CD14-positive monocyte (primary cell): ENCODE measurements at regions not wholly inside any gene's neighbourhood (a gene's known extent, or its start where the extent isn't known, plus 50 kb on each side); places are given as distances from the start of the nearest gene placed in this dataset.

Experiments used
- DNase-seq, 3 donors: peaks; one replicate each; pipeline ENCODE4 v3.0.0-alpha.2; 2011 to 2022
- H2AFZ ChIP-seq: 2 replicates; pipeline ENCODE4 v1.6.0; 2012; ENCODE audit warnings: mild to moderate bottlenecking, low read depth, low read length, inconsistent platforms; ENCODE audit not compliant: insufficient read depth, poor library complexity, severe bottlenecking
- H3K27ac ChIP-seq, 2 donors: 1 replicate in 1 of 2; 2 replicates in 1 of 2; pipeline ENCODE4 v1.5.1; 2012 to 2013; ENCODE audit warnings: low read length in 2 of 2, control low read depth in 1 of 2, inconsistent platforms in 1 of 2, low read depth in 1 of 2, mild to moderate bottlenecking in 1 of 2
- H3K27me3 ChIP-seq, 2 donors: one replicate each; pipeline versions ENCODE4 v1.6.0 to v1.6.1; 2011 to 2013; ENCODE audit warnings: low read length in 2 of 2; ENCODE audit not compliant: control insufficient read depth in 2 of 2, insufficient read depth in 2 of 2
- H3K36me3 ChIP-seq, 2 donors: replicated peaks in 1 of 2; 1 replicate in 1 of 2; 2 replicates in 1 of 2; pipeline versions ENCODE4 v1.5.1 to v1.6.1; 2012 to 2013; ENCODE audit warnings: low read length in 2 of 2, control low read depth in 1 of 2, inconsistent platforms in 1 of 2, mild to moderate bottlenecking in 1 of 2; ENCODE audit not compliant: insufficient read depth in 2 of 2, control insufficient read depth in 1 of 2
- H3K4me1 ChIP-seq, 2 donors: 1 replicate in 1 of 2; 2 replicates in 1 of 2; pipeline versions ENCODE4 v1.5.1 to v1.6.1; 2012 to 2013; ENCODE audit warnings: low read length in 2 of 2, control low read depth in 1 of 2, inconsistent platforms in 1 of 2, mild to moderate bottlenecking in 1 of 2, moderate library complexity in 1 of 2; ENCODE audit not compliant: insufficient read depth in 2 of 2, control insufficient read depth in 1 of 2
- H3K4me2 ChIP-seq: replicated peaks from 2 replicates; pipeline ENCODE3; 2012; ENCODE audit warnings: low read length, moderate library complexity, mild to moderate bottlenecking; ENCODE audit not compliant: poor library complexity, severe bottlenecking; ENCODE audit errors: extremely low read depth
- H3K4me3 ChIP-seq, 3 experiments: fragments of 200-600 bp in 1 of 3; sonication (generic) in 1 of 3; replicated peaks in 1 of 3; 1 replicate in 2 of 3; 2 replicates in 1 of 3; pipeline ENCODE4 v1.5.1; 2011 to 2013; ENCODE audit warnings: low read length in 3 of 3, mild to moderate bottlenecking in 3 of 3, control low read depth in 2 of 3, low read depth in 2 of 3, inconsistent platforms in 1 of 3, moderate library complexity in 1 of 3
- H3K79me2 ChIP-seq: 2 replicates; pipeline ENCODE4 v1.6.0; 2012; ENCODE audit warnings: mild to moderate bottlenecking, control low read depth, inconsistent platforms, low read length, moderate library complexity; ENCODE audit not compliant: insufficient read depth
- H3K9ac ChIP-seq: 2 replicates; pipeline ENCODE4 v1.6.0; 2017; ENCODE audit warnings: low read length, mild to moderate bottlenecking; ENCODE audit not compliant: insufficient read depth, poor library complexity, severe bottlenecking
- H3K9me3 ChIP-seq, 2 donors: replicated peaks in 1 of 2; 1 replicate in 1 of 2; 2 replicates in 1 of 2; pipeline versions ENCODE4 v1.5.1 to v1.6.1; 2012 to 2013; ENCODE audit warnings: low read length in 2 of 2, control low read depth in 1 of 2; ENCODE audit not compliant: control insufficient read depth in 1 of 2, insufficient read depth in 1 of 2
- H4K20me1 ChIP-seq: 2 replicates; pipeline ENCODE4 v1.6.0; 2012; ENCODE audit warnings: mild to moderate bottlenecking, low read length, control low read depth, moderate library complexity; ENCODE audit not compliant: insufficient read depth
- H3K27ac Mint-ChIP-seq, 7 donors: one replicate each; pipeline ENCODE4 v1.8.0; 2020; ENCODE audit warnings: mild to moderate bottlenecking in 7 of 7, mixed read lengths in 7 of 7, moderate library complexity in 6 of 7, inconsistent platforms in 2 of 7
- H3K27me3 Mint-ChIP-seq, 3 donors: one replicate each; pipeline ENCODE4 v1.8.0; 2021 to 2022; ENCODE audit warnings: low read depth in 3 of 3, mild to moderate bottlenecking in 3 of 3, mixed read lengths in 3 of 3, moderate library complexity in 3 of 3, inconsistent platforms in 1 of 3
- H3K36me3 Mint-ChIP-seq, 2 donors: one replicate each; pipeline ENCODE4 v1.8.0; 2020; ENCODE audit warnings: mixed read lengths in 2 of 2, inconsistent platforms in 1 of 2, mild to moderate bottlenecking in 1 of 2
- H3K4me1 Mint-ChIP-seq: one replicate; pipeline ENCODE4 v1.8.0; 2020; ENCODE audit warnings: mild to moderate bottlenecking, mixed read lengths
- H3K4me3 Mint-ChIP-seq, 2 donors: one replicate each; pipeline ENCODE4 v1.8.0; 2020; ENCODE audit warnings: mild to moderate bottlenecking in 2 of 2, mixed read lengths in 2 of 2, moderate library complexity in 1 of 2
- H3K9me3 Mint-ChIP-seq, 7 donors: one replicate each; pipeline ENCODE4 v1.8.0; 2020 to 2022; ENCODE audit warnings: mixed read lengths in 7 of 7, mild to moderate bottlenecking in 6 of 7, moderate library complexity in 6 of 7, inconsistent platforms in 2 of 7
- CTCF ChIP-seq: fragments of 200-600 bp; IDR thresholded peaks from one replicate; pipeline ENCODE4 v1.8.0; 2022; ENCODE audit warnings: antibody characterized with exemption, mild to moderate bottlenecking
- whole genome bisulfite sequencing: methylation state at CpG from one replicate; pipeline ENCODE4 v1.1.5; 2013; ENCODE audit warnings: missing lambda C conversion rate; ENCODE audit not compliant: insufficient coverage; 5-methylcytosine and 5-hydroxymethylcytosine counted together
- intact Hi-C, 2 donors: fragments of 100-400 bp; cut with micrococcal nuclease; formaldehyde crosslinking; loops; one replicate each; pipeline versions ENCODE4 v1.15.0 to v1.15.1; 2023

- H4K20me1 ChIP-seq: no peaks in the 10 kb centered on the region
- Mint-ChIP-seq H3K9me3 (no peaks in the 10 kb centered on the region), H3K4me1 (peaks cover 4% of the 10 kb centered on the region), H3K36me3 (no peaks in the 10 kb centered on the region), H3K27ac (no peak overlapping the region), H3K27me3 (peaks cover 0 to 1% (median 0%) of the 10 kb centered on the region in 3 donors), H3K4me3 (no peak overlapping the region)
- WGBS: no CpG with 5 or more reads among the region's 1 CpG
- no peak overlapping the region for H3K27ac ChIP-seq
- DNase-seq: no peak
- intact Hi-C loops: no loop called here
- H3K9ac ChIP-seq: no peak overlapping the region
- H2AFZ ChIP-seq: no peak overlapping the region
- H3K36me3 ChIP-seq: no peaks in the 10 kb centered on the region
- H3K4me2 ChIP-seq: no peak overlapping the region
- peaks cover 0 to 2% of the 10 kb centered on the region in 2 donors for H3K27me3 ChIP-seq
- H3K4me1 ChIP-seq: no peaks in the 10 kb centered on the region
- no peaks in the 10 kb centered on the region for H3K9me3 ChIP-seq
- H3K79me2 ChIP-seq: no peaks in the 10 kb centered on the region
- no peak for TF ChIP-seq CTCF
- no peak overlapping the region for H3K4me3 ChIP-seq
Measured at GRCh38 chr2:21310493-21310892, 186.7 kb downstream of the TDRD15 start.

GRCh38 chr2:21314322-21314835 lies 190.6 kb downstream of the TDRD15 start:
- peaks cover 9% of the 10 kb centered on the region for H3K4me1 Mint-ChIP-seq
- Histone ChIP-seq H3K27ac (no peak overlapping the region), H3K4me2 (no peak overlapping the region), H3K4me1 (peaks cover 0 to 3% of the 10 kb centered on the region in 2 donors), H3K9ac (no peak overlapping the region), H3K36me3 (no peaks in the 10 kb centered on the region), H3K4me3 (no peak overlapping the region), H4K20me1 (no peaks in the 10 kb centered on the region), H3K79me2 (no peaks in the 10 kb centered on the region), H2AFZ (no peak overlapping the region), H3K27me3 (no peaks in the 10 kb centered on the region), H3K9me3 (no peaks in the 10 kb centered on the region)
- intact Hi-C loops: no loop called here
- H3K9me3 Mint-ChIP-seq: no peaks in the 10 kb centered on the region
- peaks cover 0 to 1% (median 0%) of the 10 kb centered on the region in 3 donors for H3K27me3 Mint-ChIP-seq
- TF ChIP-seq CTCF: no peak
- no CpG with 5 or more reads among the region's 2 CpGs for WGBS
- no peak overlapping the region for H3K4me3 Mint-ChIP-seq
- no peaks in the 10 kb centered on the region for H3K36me3 Mint-ChIP-seq
- H3K27ac Mint-ChIP-seq: no peak overlapping the region
- DNase-seq: no peak
